IMR-90 (cell line): ENCODE measurements at regions not wholly inside any gene's neighbourhood (a gene's known extent, or its start where the extent isn't known, plus 50 kb on each side); places are given as distances from the start of the nearest gene placed in this dataset.

ENCODE experiments used
- ATAC-seq: fragments of 200-7000 bp; cut with Tn5 transposase; 2 replicates; pipeline ENCODE4 v1.9.1; 2020; ENCODE audit warnings: low read depth, mild to moderate bottlenecking, moderate library complexity
- BruUV-seq: library from RNA; stranded (reverse); fragments of 400-500 nt; replicated peaks from 2 replicates; lab custom pipeline; 2021; lab: Mats Ljungman, UMichigan
- CTCF ChIA-PET: fragments of 300-600 bp; formaldehyde crosslinking; extraction: SDS; loops from one replicate; lab custom pipeline; 2021; ENCODE audit warnings: antibody characterized with exemption; lab: Yijun Ruan, JAX
- POLR2A ChIA-PET: fragments of 300-600 bp; sonication (Branson Sonifier 250); formaldehyde crosslinking; loops from one replicate; lab custom pipeline; 2022; ENCODE audit warnings: antibody characterized with exemption; ENCODE audit not compliant: unreplicated experiment; lab: Charles Lee
- DNase-seq: peaks from one replicate; pipeline ENCODE4 v3.0.0; 2013
- H2AFZ ChIP-seq: replicated peaks from 2 replicates; pipeline ENCODE3; 2013; ENCODE audit warnings: low read length, mild to moderate bottlenecking; ENCODE audit not compliant: poor library complexity
- H2AK5ac ChIP-seq: 2 replicates; pipeline ENCODE4 v1.6.1; 2013; ENCODE audit warnings: low read depth, low read length, inconsistent platforms
- H2AK9ac ChIP-seq: replicated peaks from 2 replicates; pipeline ENCODE3; 2013; ENCODE audit warnings: mild to moderate bottlenecking, low read depth, low read length, moderate library complexity; ENCODE audit not compliant: poor library complexity
- H2BK120ac ChIP-seq: 2 replicates; pipeline ENCODE4 v1.6.1; 2013; ENCODE audit warnings: low read depth, low read length, inconsistent platforms
- H2BK15ac ChIP-seq: 3 replicates; pipeline ENCODE4 v1.6.1; 2013; ENCODE audit warnings: low read depth, low read length, inconsistent platforms
- H2BK20ac ChIP-seq: 2 replicates; pipeline ENCODE4 v1.6.1; 2013; ENCODE audit warnings: low read depth, mild to moderate bottlenecking, inconsistent platforms, low read length, moderate library complexity
- H2BK5ac ChIP-seq: 2 replicates; pipeline ENCODE4 v1.6.1; 2013; ENCODE audit warnings: mild to moderate bottlenecking, low read depth, low read length, inconsistent platforms; ENCODE audit not compliant: poor library complexity, severe bottlenecking
- H3K14ac ChIP-seq: replicated peaks from 2 replicates; pipeline ENCODE4 v1.6.1; 2013; ENCODE audit warnings: low read depth, low read length, inconsistent platforms
- H3K18ac ChIP-seq: 2 replicates; pipeline ENCODE4 v1.6.1; 2013; ENCODE audit warnings: low read depth, low read length, control low read depth
- H3K23ac ChIP-seq: 2 replicates; pipeline ENCODE4 v1.6.1; 2013; ENCODE audit warnings: low read depth, low read length, inconsistent platforms
- H3K27ac ChIP-seq: 2 replicates; pipeline ENCODE4 v1.5.1; 2013; ENCODE audit warnings: mild to moderate bottlenecking, control low read depth, low read length; ENCODE audit not compliant: insufficient read depth
- H3K27me3 ChIP-seq: 2 replicates; pipeline ENCODE4 v1.6.1; 2013; ENCODE audit warnings: low read length; ENCODE audit not compliant: control insufficient read depth, insufficient read depth
- H3K36me3 ChIP-seq: 2 replicates; pipeline ENCODE4 v1.6.1; 2013; ENCODE audit warnings: low read length, mixed read lengths; ENCODE audit not compliant: control insufficient read depth, insufficient read depth
- H3K4ac ChIP-seq: 2 replicates; pipeline ENCODE4 v1.6.1; 2013; ENCODE audit warnings: low read depth, low read length, inconsistent platforms
- H3K4me1 ChIP-seq: 2 replicates; pipeline ENCODE4 v1.6.1; 2013; ENCODE audit warnings: low read length, mixed read lengths; ENCODE audit not compliant: control insufficient read depth, insufficient read depth
- H3K4me2 ChIP-seq: 2 replicates; pipeline ENCODE4 v1.6.1; 2013; ENCODE audit warnings: low read depth, mild to moderate bottlenecking, control low read depth, low read length, moderate library complexity
- H3K4me3 ChIP-seq: 2 replicates; pipeline ENCODE4 v1.5.1; 2013; ENCODE audit warnings: low read depth, mild to moderate bottlenecking, control low read depth, low read length, moderate library complexity; ENCODE audit not compliant: insufficient read depth
- H3K56ac ChIP-seq: 2 replicates; pipeline ENCODE4 v1.6.1; 2013; ENCODE audit warnings: low read length, inconsistent platforms; ENCODE audit not compliant: insufficient read depth; ENCODE audit errors: extremely low read depth
- H3K79me1 ChIP-seq, 2 experiments: 2 replicates each; pipeline ENCODE4 v1.6.1; 2013; ENCODE audit warnings: low read length in 2 of 2, inconsistent platforms in 1 of 2, low read depth in 1 of 2
- H3K9ac ChIP-seq: 2 replicates; pipeline ENCODE4 v1.6.1; 2013; ENCODE audit warnings: low read depth, low read length, control low read depth
- H3K9me1 ChIP-seq: 2 replicates; pipeline ENCODE4 v1.6.1; 2013; ENCODE audit warnings: low read length, inconsistent platforms; ENCODE audit not compliant: insufficient read depth
- H3K9me3 ChIP-seq: 2 replicates; pipeline ENCODE4 v1.6.1; 2013; ENCODE audit warnings: low read length; ENCODE audit not compliant: control insufficient read depth, insufficient read depth
- H4K20me1 ChIP-seq: 2 replicates; pipeline ENCODE4 v1.6.1; 2013; ENCODE audit warnings: low read length, inconsistent platforms; ENCODE audit not compliant: insufficient read depth
- H4K5ac ChIP-seq: 2 replicates; pipeline ENCODE4 v1.6.1; 2013; ENCODE audit warnings: mild to moderate bottlenecking, low read depth, low read length, control low read depth
- H4K8ac ChIP-seq, 2 experiments: 2 replicates each; pipeline ENCODE4 v1.6.1; 2013; ENCODE audit warnings: low read depth in 2 of 2, low read length in 2 of 2, control low read depth in 1 of 2, inconsistent platforms in 1 of 2
- H4K91ac ChIP-seq: 2 replicates; pipeline ENCODE4 v1.6.1; 2013; ENCODE audit warnings: low read depth, low read length, inconsistent platforms; ENCODE audit not compliant: insufficient read depth
- BHLHE40 ChIP-seq: fragments of 150-350 bp; IDR thresholded peaks from 2 replicates; pipeline ENCODE4 v1.6.1; 2016; ENCODE audit warnings: mild to moderate bottlenecking, low read depth, low read length
- CEBPB ChIP-seq: IDR thresholded peaks from 2 replicates; pipeline ENCODE4 v1.6.1; 2012; ENCODE audit warnings: low read depth, low read length, improper control_type of control experiment
- CHD1 ChIP-seq: IDR thresholded peaks from 2 replicates; pipeline ENCODE4 v1.6.1; 2012; ENCODE audit warnings: low read depth, low read length, improper control_type of control experiment
- CTCF ChIP-seq: conservative IDR thresholded peaks from 2 replicates; pipeline ENCODE4 v1.5.1; 2012; ENCODE audit warnings: mild to moderate bottlenecking, low read depth, low read length, improper control_type of control experiment
- ELK1 ChIP-seq: fragments of 150-350 bp; IDR thresholded peaks from 2 replicates; pipeline ENCODE4 v1.6.1; 2016; ENCODE audit warnings: low read depth, mild to moderate bottlenecking, low read length, moderate library complexity, borderline replicate concordance
- FOS ChIP-seq: fragments of 150-350 bp; IDR thresholded peaks from 2 replicates; pipeline ENCODE4 v1.6.1; 2016; ENCODE audit warnings: low read depth, low read length
- MAFK ChIP-seq: IDR thresholded peaks from 2 replicates; pipeline ENCODE4 v1.6.1; 2012; ENCODE audit warnings: low read depth, low read length, improper control_type of control experiment
- MAZ ChIP-seq: IDR thresholded peaks from 2 replicates; pipeline ENCODE4 v1.6.1; 2012; ENCODE audit warnings: low read depth, mild to moderate bottlenecking, low read length, improper control_type of control experiment, moderate library complexity, borderline replicate concordance
- MXI1 ChIP-seq: IDR thresholded peaks from 2 replicates; pipeline ENCODE4 v1.6.1; 2012; ENCODE audit warnings: low read depth, mild to moderate bottlenecking, low read length, moderate library complexity, borderline replicate concordance
- NFE2L2 ChIP-seq: fragments of 150-350 bp; IDR thresholded peaks from 2 replicates; pipeline ENCODE4 v1.6.1; 2016; ENCODE audit warnings: low read depth, mild to moderate bottlenecking, low read length
- POLR2A ChIP-seq: IDR thresholded peaks from 2 replicates; pipeline ENCODE4 v1.6.1; 2012; ENCODE audit warnings: mild to moderate bottlenecking, low read depth, low read length
- RAD21 ChIP-seq: IDR thresholded peaks from 2 replicates; pipeline ENCODE4 v1.6.1; 2012; ENCODE audit warnings: low read length, improper control_type of control experiment
- RCOR1 ChIP-seq: IDR thresholded peaks from 2 replicates; pipeline ENCODE4 v1.6.1; 2012; ENCODE audit warnings: mild to moderate bottlenecking, low read length, improper control_type of control experiment; ENCODE audit not compliant: insufficient replicate concordance
- RFX5 ChIP-seq: IDR thresholded peaks from 2 replicates; pipeline ENCODE4 v1.8.0; 2012; ENCODE audit warnings: low read depth, mild to moderate bottlenecking, low read length, moderate library complexity
- SMC3 ChIP-seq: fragments of 150-350 bp; IDR thresholded peaks from 2 replicates; pipeline ENCODE4 v1.6.1; 2016; ENCODE audit warnings: low read depth, mild to moderate bottlenecking, antibody characterized with exemption, low read length, moderate library complexity
- USF2 ChIP-seq: fragments of 150-350 bp; IDR thresholded peaks from 2 replicates; pipeline ENCODE4 v1.6.1; 2017; ENCODE audit warnings: mild to moderate bottlenecking, antibody characterized with exemption, low read length, low read depth
- WGBS, 2 experiments: methylation state at CpG; one replicate each; pipeline versions ENCODE4 v1.1.5 to v1.1.7; 2013; ENCODE audit warnings: missing lambda C conversion rate in 2 of 2; ENCODE audit not compliant: insufficient read length in 1 of 2; ENCODE audit errors: extremely low coverage in 2 of 2; 5-methylcytosine and 5-hydroxymethylcytosine counted together
- dilution Hi-C: fragments of 300-500 bp; cut with HindIII; formaldehyde crosslinking; loops from one replicate; pipeline ENCODE4 v1.14.3; 2018; ENCODE audit warnings: low sequenced_read_pairs; ENCODE audit not compliant: unreplicated experiment
- in situ Hi-C: fragments of 300-500 bp; cut with MboI; formaldehyde crosslinking; loops from 3 replicates; pipeline ENCODE4 v1.14.3; 2019; ENCODE audit warnings: low sequenced_read_pairs, inconsistent platforms, mixed read lengths
- intact Hi-C: fragments of 100-400 bp; cut with micrococcal nuclease; formaldehyde crosslinking; loops from 2 replicates; pipeline ENCODE4 v1.10.0; 2022

DNA sequence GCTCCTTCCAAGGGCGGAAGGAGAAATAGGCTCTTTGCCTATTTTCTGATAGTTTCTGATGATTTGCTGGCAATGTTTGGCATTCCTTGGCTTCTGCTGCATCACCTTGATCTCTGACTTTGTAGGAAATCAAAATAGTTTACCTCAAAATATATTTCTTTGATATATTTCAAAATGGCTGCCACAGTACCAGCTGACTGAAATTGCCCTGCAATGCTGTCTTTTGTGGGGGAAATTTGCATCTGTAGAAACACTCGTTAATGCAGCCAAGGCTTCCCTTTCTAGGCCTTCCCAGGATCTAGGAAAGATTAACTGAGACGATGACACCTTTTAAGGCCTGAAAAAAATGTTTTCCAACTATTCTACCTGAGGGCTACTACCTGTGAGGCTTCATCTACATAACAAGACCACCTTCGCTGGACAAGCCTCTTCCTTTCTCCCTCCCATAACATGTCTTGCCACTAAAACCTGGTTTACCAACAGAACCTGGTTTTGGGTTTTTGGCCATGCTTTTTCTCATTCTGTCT lies 212.8 kb upstream of the SSTR1 start:
- H3K36me3 ChIP-seq, result no peaks in the 10 kb centered on the region
- ATAC-seq (no peak), DNase-seq (no peak)
- no peak overlapping the region for H3K27ac ChIP-seq
- no peak overlapping the region for H4K91ac ChIP-seq
- H3K56ac ChIP-seq, result no peak overlapping the region
- intact Hi-C loops (loop anchor here (10.0 kb wide), 1 partner anchor 180 kb away; no protein-coding TSS in a partner anchor), in situ Hi-C loops (no loop called here), dilution Hi-C loops (no loop called here)
- H4K8ac ChIP-seq, result no peak overlapping the region
- no peak overlapping the region for H3K4me3 ChIP-seq
- no peaks in the 10 kb centered on the region for H3K27me3 ChIP-seq
- no peak overlapping the region for H2BK120ac ChIP-seq
- H3K9me3 ChIP-seq, result no peaks in the 10 kb centered on the region
- no peak overlapping the region for H3K14ac ChIP-seq
- H2BK5ac ChIP-seq, result no peak overlapping the region
- H3K9me1 ChIP-seq, result no peaks in the 10 kb centered on the region
- H4K20me1 ChIP-seq, result no peaks in the 10 kb centered on the region
- H2BK20ac ChIP-seq, result no peak overlapping the region
- ChIA-PET CTCF (no interaction called here), POLR2A (no interaction called here)
- H2AK5ac ChIP-seq, result no peak overlapping the region
- TF ChIP-seq RFX5 (no peak), CTCF (no peak), POLR2A (no peak), MXI1 (no peak), MAZ (no peak), NFE2L2 (no peak), MAFK (no peak), FOS (no peak), BHLHE40 (no peak), USF2 (no peak), CEBPB (no peak), RAD21 (no peak), ELK1 (no peak), CHD1 (no peak), RCOR1 (no peak), SMC3 (no peak)
- BruUV-seq, result no TSS peak
- no peak overlapping the region for H4K5ac ChIP-seq
- H3K23ac ChIP-seq, result no peak overlapping the region
- no peak overlapping the region for H3K4me2 ChIP-seq
- no peak overlapping the region for H2BK15ac ChIP-seq
- H2AK9ac ChIP-seq, result no peak overlapping the region
- H3K79me1 ChIP-seq, result no peaks in the 10 kb centered on the region
- H3K18ac ChIP-seq, result no peak overlapping the region
- H3K9ac ChIP-seq, result no peak overlapping the region
- WGBS, 2 experiments, result no CpG with 5 or more reads among the region's 4 CpGs
- no peak overlapping the region for H3K4ac ChIP-seq
- H3K4me1 ChIP-seq, result 0 out of 2 replicates have a peak, but pooled peaks cover 2% of the 10 kb centered on the region
- no peak overlapping the region for H2AFZ ChIP-seq
